SK-N-SH (cell line): ENCODE measurements at regions not wholly inside any gene's neighbourhood (a gene's known extent, or its start where the extent isn't known, plus 50 kb on each side); places are given as distances from the start of the nearest gene placed in this dataset.

Experiments
- CTCF ChIP-seq: fragments of 200-600 bp; sonication (generic); IDR thresholded peaks from 2 replicates; pipeline ENCODE4 v1.6.1; 2017; ENCODE audit warnings: antibody characterized with exemption, mild to moderate bottlenecking, moderate library complexity
- MXI1 ChIP-seq: IDR thresholded peaks from 2 replicates; pipeline ENCODE4 v1.6.1; 2012; ENCODE audit warnings: mild to moderate bottlenecking, low read depth, low read length, improper control_type of control experiment
- POLR2AphosphoS5 ChIP-seq: IDR thresholded peaks from 2 replicates; pipeline ENCODE4 v1.6.1; 2012; ENCODE audit warnings: low read depth, low read length

- TF ChIP-seq POLR2AphosphoS5 (no peak), CTCF (no peak), MXI1 (no peak)
Measured at GRCh38 chr1:209063767-209064659, 519.5 kb upstream of the CAMK1G start.
